ENCODE measurements at regions not wholly inside any gene's neighbourhood (a gene's known extent, or its start where the extent isn't known, plus 50 kb on each side); places are given as distances from the start of the nearest gene placed in this dataset.

DNA sequence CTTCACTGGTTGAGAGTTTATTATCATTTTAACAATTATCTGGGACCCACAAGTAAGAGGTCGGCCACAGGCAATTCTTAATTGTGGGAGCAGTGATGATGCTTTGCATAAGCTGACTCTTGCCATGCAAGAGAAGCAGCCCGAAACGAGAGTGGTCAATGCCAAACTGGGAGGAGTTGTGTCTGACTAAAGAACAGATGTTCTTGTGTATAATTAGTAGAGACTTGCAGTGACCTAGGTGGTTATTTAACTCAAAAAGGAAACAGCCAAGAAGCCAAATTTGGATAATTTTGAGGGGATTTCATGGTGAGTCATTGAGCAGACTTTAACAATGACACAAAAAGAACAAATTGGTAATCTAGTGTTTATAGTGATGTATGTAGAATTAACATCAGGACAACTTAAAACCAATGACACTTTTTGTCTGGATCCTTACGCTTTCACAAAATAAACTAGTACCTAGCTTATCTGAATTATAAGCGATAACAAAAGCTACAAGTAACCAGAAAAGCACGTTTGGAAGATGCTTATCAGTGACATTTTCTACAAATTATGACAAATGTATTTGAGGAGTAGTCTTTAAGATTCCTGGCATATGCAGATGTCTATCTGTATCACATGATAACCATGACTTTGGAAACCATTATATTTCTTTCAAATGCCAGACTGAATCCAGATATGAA, 184.7 kb upstream of the DLGAP1 start:
- peak; percentile 82 for DNase-seq (ENCODE audit: low spot score)

DNA sequence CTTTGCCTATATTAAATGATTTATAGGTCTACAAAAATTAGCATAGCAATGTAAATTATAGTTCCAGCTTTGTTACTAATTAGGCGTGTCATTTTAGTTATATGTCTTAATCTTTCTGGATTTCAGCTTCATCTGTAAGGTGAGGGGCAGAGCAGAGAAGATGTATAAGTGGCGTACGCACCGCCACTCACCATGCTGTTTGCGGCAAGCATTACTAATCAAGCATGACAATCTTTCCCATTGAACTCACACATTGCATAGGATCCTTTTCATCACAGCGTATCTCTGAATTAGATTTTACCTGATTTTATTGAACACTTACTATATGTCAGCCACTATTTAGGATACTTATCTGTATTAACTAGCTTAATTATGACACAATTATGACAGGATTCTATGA, 183.6 kb upstream of the DLGAP1 start:
- peak; percentile 50 for DNase-seq (ENCODE audit: low spot score)

DNA sequence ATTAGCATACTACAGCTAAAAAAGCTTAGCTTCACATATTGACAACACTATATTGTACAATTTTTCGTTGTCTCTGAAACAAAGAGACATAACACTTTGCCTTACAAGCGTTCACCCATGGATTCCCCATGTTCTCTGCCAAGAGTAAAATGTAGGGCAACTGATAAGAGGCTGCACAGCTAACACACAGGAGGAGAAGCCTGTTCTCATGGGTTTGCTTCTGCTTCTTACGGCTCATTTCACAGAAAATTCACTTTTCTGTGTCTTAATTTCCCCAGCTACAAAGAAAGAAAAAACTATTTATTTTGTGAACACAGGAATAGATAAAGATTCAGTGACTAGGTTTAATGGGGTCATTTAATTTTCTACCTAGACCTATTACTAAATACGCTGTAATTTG, 182.8 kb upstream of the DLGAP1 start:
- peak; percentile 3 for DNase-seq (ENCODE audit: low spot score)

DNA sequence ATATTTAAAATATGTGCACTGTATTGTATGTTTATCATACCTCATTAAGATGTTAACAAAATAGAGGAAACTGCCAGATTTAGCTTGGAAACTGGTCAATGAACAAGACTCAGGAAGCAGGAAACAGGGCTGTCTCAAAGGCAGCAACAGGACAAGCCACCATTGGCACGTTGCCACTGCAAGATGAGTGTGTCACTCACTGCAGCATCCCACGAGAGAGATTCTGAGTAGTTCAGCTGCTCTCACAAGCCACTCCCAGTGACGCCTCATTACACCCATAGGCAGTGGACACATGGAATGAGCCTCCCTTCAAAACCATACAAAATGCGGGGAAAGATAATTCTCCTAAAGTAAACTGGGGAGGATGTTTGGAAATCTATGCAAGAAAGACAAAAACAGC, 181.9 kb upstream of the DLGAP1 start:
- DNase-seq (ENCODE audit: low spot score), result peak; percentile 22

DNA sequence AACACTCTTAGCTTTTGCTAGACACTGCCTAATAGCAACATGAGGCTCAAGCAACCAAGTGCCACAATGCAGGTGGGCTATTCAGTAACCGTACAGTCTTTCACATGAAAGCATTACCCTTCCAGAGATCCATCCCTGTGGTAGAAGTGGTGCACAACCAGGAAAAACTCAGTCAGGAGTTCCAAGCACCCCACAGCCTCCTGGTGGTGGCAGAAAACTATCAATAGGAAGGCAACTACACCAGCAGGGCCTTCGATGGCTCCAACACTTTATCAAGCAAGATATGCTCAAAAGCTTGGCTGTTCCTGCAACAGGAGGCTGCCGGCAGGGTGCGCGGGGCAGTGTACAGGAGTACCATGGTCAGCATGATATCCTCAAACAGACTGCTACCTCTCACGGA, 176.1 kb upstream of the DLGAP1 start:
- no peak for DNase-seq (ENCODE audit: low spot score)

DNA sequence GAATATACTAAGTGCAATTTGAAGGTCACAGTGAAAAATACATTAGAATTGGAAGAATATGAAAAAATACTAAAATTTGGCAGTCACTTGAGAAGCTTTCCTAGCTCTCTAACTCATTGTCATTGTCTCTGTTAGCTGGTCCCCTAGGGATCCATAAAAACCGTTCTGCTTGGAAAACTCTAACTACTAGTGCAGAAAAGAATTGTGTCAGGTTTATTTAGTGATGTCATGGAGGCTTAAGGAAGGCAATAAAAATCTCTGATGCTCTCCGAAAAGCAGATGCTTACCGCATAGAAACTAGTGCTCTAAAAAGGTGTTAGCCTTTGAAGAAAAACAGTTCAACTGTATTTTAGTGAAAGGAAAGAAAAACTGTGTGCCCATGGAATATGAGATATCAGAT, 150.1 kb upstream of the DLGAP1 start:
- no peak for DNase-seq (ENCODE audit: low spot score)

DNA sequence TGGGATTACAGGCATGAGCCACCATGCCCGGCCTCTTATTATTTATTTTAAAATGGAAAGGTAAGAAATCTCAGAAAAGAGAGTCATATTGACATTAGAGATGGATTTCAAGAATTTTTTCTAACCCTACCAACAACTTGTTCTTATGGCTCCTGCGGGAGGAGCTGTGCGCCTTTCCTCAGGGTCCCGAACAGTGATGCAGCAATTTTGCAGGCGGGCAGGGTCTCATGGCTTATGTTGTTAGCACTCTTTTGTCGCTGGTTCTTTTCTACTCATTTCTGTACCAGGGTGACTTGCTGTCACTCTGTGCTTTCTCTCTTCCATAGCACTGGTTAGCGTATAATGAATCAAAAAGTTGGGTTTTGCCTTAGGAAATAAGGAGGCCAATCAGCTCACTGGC, 148.8 kb upstream of the DLGAP1 start:
- DNase-seq (ENCODE audit: low spot score), result no peak

DNA sequence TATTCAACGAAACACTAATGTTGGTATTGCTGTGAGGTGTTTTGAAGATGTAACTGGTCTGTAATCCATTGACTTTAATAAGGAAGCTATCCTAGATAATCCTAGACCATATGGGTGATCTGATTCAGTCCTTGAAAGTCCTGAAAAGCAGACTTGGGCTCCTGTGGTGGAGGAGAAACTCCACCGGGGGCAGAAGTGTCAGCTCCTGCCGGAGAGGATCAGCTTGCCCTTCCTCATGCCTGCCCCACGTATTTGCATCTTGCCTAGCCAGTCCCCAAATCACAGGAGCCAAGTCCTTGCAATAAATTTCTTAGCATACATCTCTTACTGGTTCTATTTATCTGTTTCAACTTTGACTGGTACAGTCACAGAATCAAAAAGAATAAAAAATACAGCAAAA, 144.2 kb upstream of the DLGAP1 start:
- DNase-seq (ENCODE audit: low spot score), result peak; percentile 5

DNA sequence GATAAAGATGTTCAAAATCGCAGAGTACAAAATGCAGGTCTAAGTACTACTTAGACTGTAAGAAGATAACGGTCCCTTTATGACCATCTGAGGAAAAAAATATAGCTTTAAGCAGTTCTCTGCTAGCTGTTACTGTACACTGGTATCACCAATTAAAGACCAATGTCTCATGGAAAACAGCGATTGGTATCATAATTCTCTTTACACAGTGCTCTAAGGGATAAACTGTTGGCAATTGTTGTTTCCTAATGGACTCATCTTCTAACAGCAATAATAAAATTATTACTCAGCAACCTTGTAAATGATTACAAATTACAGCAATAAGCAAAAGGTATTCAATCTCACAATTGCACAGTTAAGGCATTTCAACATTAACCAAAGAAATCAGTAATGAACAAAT, 142.2 kb upstream of the DLGAP1 start:
- DNase-seq (ENCODE audit: low spot score), result no peak

DNA sequence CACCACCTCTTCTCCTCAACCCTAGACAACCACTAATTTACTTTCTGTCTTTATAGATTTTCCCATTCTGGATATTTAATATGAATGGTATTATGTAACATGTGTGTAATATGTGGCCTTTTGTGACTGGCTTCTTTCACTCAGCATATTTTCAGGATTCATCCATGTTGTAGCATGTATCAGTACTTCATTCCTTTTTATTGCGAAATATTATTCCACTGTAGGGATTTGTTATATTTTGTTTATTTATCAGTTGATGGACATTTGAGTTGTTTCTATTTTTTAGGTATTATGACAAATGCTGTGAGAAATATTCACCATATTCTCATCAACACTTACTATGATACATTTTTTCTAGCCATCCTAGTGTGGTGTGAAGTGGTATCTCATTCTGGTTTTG, 138.8 kb upstream of the DLGAP1 start:
- no peak for DNase-seq (ENCODE audit: low spot score)

DNA sequence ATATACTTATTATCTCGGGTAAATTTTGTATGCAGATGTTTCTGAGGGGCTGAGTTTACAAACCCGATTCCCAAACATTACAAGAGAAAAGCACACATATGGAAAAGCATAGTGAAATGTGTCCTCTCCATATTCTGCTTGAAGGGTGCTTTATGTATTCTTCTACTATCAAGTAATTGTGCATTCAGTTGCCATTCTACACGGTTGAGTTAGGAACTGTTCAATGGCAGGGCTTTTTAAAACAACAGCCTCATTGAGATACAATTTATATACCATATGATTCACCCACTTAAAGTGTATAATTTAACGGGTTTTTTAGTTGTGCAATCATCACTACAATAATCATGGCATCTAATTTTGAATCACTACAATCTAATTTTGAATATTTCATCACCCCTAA, 138.4 kb upstream of the DLGAP1 start:
- DNase-seq (ENCODE audit: low spot score), result no peak

DNA sequence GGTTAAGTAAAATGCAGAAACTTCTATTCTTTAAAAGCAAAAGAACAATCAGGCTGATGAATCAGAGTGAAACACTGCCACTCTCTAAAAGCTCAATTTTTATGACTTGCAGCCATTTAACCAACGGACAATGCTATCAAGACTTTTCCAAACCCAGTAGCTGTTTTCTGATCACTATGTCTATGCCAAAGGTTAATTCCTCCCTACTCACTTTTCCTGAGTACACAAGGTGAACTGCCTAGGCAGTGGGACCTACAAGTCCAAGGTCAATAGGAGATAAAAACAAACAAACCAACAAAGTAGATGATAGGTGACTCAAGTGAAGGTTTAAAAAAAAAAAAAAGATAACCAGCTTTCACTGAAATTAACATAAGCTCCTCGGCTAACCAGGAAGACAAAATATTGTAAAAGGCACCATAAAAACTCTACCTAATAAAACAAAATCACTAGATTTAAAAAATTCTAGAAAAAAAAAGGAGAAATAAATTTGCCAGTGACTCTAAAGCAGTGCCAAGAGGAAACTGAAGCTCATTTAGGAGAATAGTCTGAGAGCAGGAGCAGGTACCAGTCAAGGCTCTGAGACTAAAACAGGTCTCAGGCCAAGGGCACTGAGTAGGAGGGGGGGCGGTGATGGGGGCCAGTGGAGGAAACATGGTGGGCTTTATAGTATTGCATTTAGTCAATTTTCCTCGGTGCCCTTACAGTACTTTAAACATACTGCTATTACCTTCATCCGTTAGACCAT, 134.1 kb upstream of the DLGAP1 start:
- no peak for DNase-seq (ENCODE audit: low spot score)

DNA sequence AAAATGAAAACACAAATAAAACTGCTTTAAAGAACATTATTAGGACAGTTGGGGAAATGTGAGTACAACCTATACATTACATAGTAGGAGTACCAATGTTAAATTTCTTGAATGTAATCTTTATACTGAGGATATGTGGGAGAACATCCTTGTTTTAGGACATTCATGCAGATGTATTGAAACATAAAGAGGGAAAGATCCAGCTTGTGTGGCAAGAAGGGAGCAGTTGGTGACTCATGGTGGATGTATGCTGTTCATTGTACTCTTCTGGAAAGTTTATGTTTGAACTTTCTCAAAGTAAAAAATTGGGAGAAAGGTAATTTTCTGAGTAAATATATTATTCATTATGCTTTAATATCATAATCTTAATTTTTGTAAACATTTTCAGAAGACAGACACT, 132.1 kb upstream of the DLGAP1 start:
- DNase-seq (ENCODE audit: low spot score), result no peak

DNA sequence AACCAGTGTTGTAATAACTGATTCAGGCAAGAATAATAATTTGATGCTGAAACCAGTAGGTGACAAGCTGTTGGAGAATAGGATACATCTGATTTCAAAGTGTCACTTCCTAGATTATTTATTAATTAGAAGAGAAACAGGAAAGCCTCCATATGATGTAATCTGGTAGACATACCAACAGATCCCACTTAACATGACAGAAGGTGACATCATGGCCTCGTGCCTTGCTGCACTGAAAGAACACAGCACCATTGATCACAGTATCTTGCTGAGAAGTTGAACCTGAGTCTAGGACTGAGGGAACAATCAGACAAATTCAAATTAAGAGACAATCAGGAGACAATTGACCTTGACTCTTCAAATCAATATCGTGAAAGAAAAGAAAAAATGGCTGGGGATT, 131.6 kb upstream of the DLGAP1 start:
- no peak for DNase-seq (ENCODE audit: low spot score)

DNA sequence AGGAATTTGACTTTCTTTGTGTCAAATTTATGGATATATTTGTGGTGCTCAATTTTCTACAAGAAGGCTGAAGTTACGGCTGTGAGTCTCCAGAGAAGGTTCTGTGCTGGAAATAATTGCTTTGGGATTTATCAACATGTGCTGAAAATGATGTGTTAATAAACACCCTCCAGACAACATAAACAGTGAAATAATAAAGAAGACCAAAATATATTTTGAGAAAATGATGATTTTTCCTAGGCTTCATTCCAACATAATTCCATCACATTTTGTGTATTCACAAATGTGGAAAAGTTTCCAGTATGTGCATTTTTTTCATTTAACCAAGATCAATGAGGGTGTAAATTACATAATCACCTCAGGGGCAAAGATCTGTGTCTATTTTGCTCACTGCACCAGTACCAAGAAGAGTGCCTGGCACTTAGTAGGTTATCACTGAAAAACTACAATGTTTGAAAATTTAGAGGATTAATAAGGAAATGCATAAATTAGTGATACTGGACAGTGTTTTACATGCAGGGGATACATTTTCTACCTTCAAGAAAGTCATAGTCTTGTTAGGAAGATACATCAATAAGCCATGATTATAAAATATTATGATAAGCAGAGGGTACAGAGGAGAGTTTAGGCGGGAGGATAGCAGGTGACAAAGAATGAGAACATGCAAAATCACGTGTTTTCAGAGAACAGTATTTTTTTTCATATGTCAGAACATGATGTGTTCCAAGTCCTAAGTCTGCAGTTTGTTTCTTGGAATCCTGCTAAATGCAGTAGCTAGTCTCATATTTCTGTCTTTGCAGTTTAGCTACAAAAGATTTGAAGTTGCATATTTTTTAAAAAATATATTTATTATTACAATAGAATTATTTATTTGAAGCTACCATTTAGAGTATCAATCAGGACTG, 127.6 kb upstream of the DLGAP1 start:
- DNase-seq (ENCODE audit: low spot score), result no peak

DNA sequence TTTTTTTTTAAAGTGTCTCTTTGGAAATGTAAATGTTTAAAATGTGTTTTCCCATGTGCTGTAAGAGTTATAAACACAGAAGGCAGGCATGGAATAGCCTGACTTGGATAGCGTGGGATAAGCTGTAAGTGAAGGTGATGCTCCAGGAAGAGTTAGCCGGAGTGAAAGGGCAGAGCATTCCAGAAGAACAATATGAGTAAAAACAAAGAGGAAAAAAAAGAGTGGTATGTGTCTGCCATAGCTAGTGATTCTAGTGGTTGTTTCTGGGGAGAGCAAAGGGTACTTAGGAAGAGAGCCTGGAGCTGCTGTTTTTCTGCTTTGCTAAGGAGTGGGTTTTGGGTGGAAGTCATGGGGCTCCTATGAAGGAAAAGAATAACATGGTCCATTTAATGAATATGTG, 126.9 kb upstream of the DLGAP1 start:
- DNase-seq (ENCODE audit: low spot score), result no peak

DNA sequence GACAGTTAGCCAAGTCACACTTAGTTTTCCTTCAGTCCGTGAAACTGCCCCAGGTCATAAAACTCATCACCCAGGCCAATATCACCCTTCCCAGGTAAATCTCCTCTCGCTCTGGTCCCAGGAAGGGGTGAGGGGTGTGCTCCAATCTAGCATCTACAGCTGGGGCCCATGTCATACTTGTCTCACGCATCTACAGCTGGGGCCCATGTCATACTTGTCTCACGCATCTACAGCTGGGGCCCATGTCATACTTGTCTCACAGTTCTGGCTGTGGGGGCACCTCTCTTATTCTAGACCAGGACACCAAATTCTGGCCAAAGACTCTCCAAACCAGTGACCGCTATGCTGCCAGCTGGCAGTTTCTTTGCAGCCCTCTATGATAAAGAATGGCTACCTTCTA, 123.3 kb upstream of the DLGAP1 start:
- DNase-seq (ENCODE audit: low spot score), result no peak

DNA sequence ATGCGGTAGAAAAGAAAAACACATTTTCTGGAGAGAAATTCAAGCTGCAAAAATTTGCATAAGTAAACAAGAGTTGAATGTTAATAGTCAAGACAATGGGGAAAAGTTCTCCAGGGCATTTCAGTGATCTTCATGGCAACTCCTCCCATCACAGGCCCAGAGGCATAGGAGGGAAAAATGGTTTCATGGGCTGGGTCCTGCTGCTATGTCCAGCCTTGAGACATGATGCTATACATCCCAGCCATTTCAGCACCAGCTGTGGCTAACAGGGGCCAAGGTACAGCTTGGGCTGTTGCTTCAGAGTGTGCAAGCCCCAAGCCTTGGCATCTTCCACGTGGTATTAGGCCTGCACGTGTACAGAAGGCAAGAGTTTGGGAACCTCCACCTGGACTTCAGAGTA, 118.6 kb upstream of the DLGAP1 start:
- no peak for DNase-seq (ENCODE audit: low spot score)

DNA sequence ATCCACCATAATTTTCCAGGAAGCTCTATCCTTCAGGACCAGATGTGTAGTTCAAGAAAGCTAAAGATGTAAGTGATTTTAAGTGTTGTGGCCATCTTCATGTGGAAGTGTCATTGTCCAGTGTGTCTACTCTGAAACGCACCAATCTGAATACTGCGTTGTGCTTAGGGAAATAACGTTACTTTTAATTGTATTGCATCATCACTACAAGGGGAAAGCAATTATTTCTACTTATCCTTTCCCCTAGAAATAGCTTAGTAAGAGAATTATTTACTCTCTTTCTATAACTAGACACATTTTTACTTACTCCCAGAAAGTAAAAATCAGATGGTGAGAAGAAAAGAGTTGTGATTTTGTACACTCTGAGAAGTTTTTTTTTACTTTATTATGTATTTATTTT, 102.4 kb upstream of the DLGAP1 start:
- no peak for DNase-seq (ENCODE audit: low spot score)

DNA sequence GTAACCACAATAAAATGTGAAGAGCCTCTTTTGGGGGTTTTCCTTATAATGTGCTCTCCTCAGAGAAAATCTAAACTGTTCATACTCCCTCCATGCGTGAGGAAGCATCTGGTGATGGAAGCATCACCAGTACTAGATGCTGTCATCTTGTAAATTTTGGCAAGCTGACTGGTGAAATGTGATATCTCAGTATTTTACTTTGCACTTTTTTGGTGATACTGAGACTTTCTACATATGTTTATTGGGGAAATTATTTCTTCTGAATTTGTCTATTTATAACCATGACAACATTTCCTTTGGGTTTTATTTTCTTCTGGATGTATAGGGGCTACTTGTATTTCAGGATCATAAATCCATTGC, 95.9 kb upstream of the DLGAP1 start:
- DNase-seq (ENCODE audit: low spot score), result no peak

DNA sequence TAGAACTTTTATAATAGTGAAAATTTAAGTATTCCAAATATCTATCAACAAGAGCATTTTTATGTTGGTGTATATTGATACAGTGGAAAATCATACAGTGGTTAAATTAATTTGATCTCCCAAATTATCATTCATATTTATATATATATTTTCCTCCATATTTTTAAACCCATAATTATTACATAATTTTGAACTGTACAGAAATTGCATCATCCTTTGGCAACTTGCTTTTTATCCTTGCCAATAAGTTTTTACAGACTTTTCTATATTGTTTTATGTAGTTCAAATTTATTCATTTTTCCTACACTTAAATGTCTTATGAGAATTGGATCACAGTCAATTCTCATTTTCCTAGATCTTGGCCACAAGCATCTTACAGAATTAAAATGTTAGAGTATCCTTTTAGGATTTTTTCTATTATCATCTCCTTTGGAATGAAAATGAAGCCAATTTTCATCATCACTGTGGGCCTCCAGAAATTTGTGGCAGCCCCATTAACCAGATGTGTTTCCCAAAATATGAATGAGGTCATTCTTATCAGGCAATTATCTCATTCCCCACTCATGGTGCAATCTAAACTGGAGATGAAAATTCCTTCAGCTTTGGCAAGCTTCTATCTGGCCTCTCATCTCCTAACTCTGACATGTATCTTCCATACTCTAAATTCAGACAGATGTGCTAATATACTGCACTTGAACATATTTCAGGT, 94.2 kb upstream of the DLGAP1 start:
- DNase-seq (ENCODE audit: low spot score), result no peak

DNA sequence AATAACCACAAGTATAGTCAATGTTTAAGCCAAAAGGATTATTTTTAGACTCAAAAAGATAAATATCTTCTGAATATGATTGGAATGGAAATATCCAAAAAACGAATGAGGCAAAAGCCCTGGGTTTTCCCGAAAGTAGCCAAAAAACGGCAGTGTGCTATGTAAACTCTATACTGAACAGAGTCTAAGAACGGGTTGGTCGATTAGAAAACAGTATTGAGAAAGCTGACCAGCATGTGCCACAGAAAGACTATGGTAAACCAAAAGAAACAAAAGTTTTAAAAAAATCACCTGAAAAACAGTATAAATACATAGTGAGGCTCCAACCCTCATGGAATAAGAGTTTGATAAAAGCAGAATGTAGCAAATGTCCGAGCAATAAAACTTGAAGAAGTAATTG, 92.0 kb upstream of the DLGAP1 start:
- DNase-seq (ENCODE audit: low spot score), result no peak
